GM13976 (cell line): ENCODE measurements at regions not wholly inside any gene's neighbourhood (a gene's known extent, or its start where the extent isn't known, plus 50 kb on each side); places are given as distances from the start of the nearest gene placed in this dataset.

ENCODE experiments used
- DNase-seq: peaks from one replicate; pipeline ENCODE4 v3.0.0; 2012; ENCODE audit warnings: low spot score
- CTCF ChIP-seq: IDR thresholded peaks from 2 replicates; pipeline ENCODE4 v1.5.1; 2012; ENCODE audit warnings: borderline replicate concordance, mild to moderate bottlenecking; ENCODE audit not compliant: insufficient read depth; ENCODE audit errors: extremely low read depth, missing control alignments, control extremely low read depth
- in situ Hi-C: fragments of 300-500 bp; cut with MboI; formaldehyde crosslinking; loops from one replicate; pipeline ENCODE4 v1.12.0; 2022; ENCODE audit warnings: low sequenced_read_pairs, mixed read lengths, inconsistent platforms; ENCODE audit not compliant: unreplicated experiment

- TF ChIP-seq CTCF: no peak
- in situ Hi-C loops: no loop called here
Measured at GRCh38 chr3:70532806-70533205, 220.4 kb upstream of the MDFIC2 start.

DNA sequence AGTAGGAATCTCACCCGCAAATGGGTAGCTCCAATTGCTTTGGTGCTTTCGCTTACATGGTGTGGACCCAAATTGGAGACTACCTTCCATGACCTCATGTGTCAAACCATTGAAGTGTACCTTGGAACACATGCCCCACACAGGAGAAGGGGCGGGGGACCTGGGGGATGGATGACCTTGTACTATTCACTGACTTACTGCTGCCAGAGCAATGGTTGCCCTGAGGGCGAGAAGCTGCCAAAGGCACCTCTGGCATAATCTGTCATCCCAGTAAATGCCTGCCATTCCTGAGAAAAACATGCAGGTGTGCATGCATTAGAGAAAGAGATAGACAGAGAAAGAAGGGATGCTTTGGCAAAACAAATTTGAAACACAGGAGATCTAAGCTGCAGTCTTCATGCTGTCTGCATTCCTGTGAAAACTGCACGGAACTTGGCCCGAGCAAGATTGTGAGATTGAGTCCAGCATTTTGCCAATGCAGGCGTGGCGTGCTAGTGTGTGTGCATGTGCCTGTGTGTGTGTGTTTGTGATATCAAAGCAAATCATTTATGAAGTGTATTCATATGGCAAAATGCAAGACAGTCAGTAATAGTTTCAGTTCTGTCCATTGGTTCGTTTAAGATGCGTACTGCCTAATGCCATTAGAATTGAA is 219.5 kb upstream of the MDFIC2 start:
- DNase-seq: no peak
- TF ChIP-seq CTCF: no peak
- in situ Hi-C loops: no loop called here

More at GRCh38 chr3:70532806-70533205, 220.4 kb upstream of the MDFIC2 start:
- DNase-seq: no peak

DNA sequence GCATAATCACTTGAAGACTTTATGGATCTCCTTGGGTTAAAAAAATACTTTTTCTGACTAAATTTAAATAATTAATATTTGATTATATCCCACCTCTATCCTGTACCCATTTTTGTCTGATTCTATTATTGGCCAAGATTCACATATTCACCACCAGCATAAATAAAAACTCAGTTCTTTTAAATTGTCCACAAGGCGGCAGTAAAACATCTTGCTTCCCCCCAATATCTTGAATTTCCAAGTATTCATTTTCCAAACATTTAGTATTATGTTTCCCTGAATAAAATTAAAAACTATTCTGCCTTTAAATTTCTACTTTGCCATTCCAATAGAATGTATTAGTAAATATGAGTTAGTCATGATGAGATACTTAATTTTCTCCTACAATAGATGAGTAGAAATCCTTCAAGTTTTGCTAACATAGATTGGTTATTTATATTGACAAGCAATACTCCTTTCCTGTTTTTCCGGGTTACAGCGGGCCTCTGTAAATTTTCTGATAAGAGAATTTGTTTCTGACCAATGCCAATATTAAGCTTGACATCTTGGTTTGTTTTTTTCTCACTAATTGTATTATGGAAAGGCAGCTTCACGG is 218.7 kb upstream of the MDFIC2 start:
- in situ Hi-C loops: no loop called here
- TF ChIP-seq CTCF: no peak
- DNase-seq: no peak

DNA sequence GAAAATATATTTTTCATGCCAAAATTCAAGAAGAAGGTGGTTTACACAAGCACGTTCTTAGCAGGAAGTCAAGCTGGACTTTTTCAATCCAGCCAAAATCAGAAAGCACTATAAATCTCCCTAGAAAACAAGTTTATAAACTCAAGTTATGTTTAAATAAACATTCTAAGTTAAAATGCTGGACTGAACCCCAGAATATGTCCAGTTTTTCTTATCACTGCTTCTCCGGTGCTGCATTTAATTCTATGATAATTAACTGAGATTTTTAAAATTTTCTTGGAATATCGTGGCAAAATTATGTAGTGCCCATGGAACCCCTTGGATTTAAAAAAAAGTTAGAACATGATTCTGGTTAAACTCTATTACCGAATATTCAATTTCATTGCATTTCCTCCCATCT is 218.2 kb upstream of the MDFIC2 start:
- in situ Hi-C loops: no loop called here
- TF ChIP-seq CTCF: no peak
- no peak for DNase-seq

GRCh38 chr3:70527026-70527425 is 214.6 kb upstream of the MDFIC2 start:
- TF ChIP-seq CTCF: no peak
- in situ Hi-C loops: no loop called here
- no peak for DNase-seq

DNA sequence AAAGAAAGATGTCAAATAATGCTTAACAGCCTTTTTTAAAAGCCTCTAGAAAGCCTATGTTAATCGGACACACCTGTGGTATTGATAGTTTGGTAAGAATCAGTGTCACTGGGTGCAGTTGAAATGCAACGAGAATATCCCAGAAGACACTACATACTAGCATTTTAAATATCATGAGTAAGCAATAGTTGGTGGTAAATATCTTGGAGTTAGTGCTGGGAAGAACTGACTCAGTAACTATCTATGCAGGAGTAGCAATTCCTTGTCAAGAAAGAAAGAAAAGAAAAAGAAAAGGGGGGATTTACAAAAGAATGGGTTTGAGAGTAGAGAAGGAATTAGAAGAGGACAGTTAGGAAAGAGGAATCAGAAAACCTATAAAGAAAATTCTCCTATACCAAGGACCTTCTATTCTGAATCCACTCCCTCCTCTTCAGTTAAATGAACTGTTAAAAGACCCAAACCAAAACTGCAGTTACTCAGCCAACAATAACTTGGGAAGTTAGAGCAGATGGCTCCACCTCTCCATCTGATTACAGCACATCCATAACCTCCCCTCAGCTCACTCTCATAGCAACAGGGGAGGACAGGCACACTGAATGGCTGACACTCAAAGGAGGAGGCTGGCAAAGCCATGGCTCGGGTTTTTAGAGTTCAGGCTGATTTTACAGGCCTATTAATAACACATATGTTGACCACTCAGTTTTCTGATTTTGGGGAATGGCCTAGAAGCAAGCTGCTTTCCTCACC is 207.6 kb upstream of the MDFIC2 start:
- no peak for TF ChIP-seq CTCF
- no peak for DNase-seq
- in situ Hi-C loops: no loop called here
